NCI-H1417 (cell line): ENCODE measurements at regions not wholly inside any gene's neighbourhood (a gene's known extent, or its start where the extent isn't known, plus 50 kb on each side); places are given as distances from the start of the nearest gene placed in this dataset.

ENCODE experiments used
- DNase-seq, 3 experiments: peaks; one replicate each; lab custom pipeline; 2025; lab: John Stamatoyannopoulos, UW

DNA sequence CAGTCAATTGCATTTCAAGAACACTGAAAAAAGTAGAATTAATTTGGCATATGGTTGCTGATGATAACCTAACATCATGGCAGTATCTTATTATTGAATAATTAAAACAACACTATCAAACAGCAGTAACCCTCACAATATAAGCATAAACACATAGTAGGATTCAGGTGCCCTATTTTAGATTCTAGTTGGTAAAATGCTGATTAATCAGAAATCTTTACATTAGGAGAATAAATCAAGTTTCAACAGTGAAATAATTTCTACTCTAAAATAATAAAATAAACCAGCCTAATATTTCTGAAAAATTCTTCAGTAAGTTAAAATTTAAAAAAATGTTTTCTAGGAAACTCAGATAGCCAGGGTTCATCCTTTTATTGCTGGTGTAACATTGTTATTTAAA lies 76.4 kb upstream of the NUDT12 start:
- DNase-seq = no peak

DNA sequence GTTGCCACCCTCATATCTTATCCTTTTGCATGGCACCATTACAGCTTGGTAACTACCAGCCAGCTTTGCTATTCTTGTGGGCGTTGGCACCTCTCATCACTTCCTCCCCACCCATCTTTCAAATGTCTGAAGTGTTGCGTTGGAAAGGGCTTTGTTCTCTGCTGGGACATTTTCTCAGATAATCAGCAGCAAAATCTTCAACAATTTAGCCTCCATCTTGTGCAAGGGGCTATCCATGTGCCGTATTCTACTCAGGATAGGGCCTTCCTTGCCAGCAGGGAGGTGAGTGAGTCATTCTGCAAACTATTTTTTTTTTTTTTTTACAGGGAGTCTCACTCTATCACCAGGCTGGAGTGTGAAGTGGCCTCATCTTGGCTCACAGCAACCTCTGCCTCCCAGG lies 62.1 kb upstream of the NUDT12 start:
- no peak for DNase-seq

DNA sequence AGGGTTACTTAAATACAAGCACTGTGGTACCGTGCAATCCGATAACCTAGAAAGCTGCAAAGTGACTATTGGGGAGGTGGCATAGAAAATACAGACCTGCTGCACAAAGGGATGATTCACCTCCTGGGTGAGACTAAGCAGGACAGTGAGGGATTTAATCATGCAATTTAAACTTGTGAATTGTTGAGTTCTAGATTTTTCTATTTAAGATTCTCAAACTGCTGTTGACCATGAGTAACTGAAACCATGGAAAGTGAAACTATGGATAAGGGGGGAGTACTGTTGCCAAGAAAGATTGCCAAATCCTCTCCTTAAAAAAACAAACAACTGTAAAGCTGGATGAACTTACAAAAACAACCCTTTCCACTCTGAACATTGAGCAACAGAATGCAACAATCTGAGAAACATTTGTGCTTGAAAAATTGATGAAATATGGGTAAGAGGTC lies 61.5 kb upstream of the NUDT12 start:
- no peak for DNase-seq

DNA sequence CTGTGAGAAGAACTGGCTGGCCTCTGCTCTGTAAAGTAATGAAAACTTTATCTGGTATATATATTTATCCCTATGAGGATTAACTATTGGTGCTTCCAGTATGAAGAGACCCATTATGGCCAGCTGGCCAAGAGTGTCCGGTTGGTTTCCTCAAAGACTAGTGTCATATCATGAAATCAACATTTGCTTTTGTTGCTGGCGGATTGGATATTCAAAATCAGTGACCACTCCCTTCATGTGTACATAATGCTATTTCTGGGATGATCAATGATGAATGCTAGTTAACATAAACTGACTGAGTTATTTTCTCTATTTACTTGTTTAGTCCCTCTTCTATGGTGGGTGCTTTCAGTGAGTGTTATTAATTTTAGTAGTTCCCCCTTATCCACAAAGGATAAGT lies 60.8 kb upstream of the NUDT12 start:
- no peak for DNase-seq

DNA sequence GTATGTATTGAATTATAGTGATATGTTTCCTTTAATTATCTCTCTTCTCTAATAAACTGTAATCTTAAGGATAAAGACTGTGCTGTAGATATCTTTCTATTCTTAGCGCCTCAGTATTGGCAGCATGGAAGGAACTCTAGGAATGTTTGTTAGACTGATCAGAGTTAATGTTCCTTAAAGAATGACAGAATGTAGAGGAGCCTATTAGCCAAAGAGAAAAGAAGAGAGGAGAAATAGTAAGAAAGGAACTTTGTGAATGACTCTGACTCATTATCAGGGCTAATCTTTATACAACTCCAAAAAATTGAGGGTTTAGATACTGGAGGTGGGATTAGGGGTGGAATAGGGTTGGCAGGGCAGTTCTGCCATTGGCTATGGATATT lies 59.0 kb upstream of the NUDT12 start:
- DNase-seq = no peak

DNA sequence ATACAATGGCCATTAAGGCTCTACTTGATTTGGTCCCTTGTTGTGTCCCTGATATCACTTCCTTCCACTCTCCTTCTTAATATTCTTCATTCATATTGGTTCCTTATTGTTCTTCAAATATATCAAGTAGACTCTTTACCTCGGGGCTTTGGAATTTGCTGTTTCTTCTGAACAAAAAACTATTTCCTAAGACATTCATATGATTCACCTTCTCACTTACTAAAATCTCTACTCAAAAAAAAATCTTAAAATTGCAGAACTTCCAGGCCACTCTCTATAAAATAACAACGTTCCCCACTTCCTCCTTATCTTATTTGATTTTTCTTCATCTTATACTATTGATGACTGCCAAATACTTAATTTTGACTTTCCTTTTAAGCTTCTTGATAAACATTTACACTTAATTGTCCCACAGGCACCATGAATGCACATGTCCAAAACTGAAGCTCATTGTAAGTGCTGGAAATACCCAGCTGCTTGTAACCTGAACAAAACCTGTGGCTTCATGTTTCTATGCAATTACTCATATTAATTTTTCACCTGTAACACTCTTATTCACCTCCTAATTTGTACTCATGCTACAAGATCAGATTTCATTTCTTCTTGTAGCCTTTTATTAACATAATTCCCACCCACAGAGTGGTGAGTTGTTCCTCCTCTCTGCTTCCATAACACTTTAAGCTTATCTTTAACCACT lies 58.4 kb upstream of the NUDT12 start:
- peak in 2 of 3 experiments; percentile 6 to 72 for DNase-seq

DNA sequence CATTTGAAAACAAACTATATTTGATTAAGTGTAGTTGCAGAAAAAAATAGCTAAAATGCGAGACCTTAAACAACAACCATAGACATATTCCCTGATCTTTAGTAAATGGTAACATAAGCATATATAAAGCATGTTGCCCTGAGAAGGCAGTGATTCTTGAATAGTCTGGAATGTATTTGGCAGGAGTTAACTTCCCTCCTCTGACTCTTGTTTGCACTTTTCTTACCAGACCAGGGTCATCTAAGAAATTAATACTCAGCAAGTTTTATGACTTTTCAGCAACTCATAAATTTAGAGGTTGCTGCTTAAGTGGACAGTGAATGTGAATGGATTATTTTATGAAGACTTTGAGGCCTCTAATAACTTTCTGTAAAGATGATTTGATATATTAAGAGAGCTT lies 55.3 kb upstream of the NUDT12 start:
- no peak for DNase-seq

DNA sequence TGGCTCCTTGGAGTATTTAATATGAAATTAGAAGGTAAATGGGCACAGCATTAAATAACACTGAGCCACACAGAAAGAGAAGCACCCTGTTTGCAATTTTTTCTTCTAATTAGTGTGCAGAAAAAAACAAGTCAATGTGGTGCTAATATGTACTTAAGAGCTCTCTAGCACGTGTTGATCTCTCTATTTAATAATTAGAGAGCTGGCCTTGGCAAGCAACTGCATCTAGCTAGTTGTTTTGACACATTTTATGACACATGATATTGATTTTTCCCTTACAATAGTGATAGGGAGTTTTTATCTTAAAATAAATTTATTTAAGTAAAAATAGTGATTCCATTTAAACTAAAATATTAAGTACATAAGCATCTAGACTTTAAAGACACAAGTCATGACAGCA lies 54.5 kb upstream of the NUDT12 start:
- peak in 2 of 3 experiments; percentile 21 to 79 for DNase-seq

DNA sequence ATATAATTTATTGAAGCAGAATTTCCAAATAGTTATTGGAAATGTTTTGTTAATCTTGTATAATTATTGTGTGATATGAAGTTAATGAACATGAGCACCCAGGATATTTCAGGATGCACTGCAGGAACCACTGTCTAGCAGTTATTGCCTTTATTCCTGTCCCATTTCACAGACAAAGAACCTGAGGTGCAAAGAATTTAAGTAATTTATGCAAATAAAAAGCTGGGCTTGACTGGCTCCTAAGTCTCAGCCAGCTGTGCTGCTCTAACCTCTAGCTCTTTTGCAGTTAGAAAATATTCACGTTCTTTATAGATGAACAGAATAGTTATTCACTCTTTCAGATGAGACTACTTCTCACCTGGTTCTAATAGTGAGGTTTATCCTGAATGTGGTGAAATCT lies 50.0 kb upstream of the NUDT12 start:
- no peak for DNase-seq
